ENCODE measurements at regions not wholly inside any gene's neighbourhood (a gene's known extent, or its start where the extent isn't known, plus 50 kb on each side); places are given as distances from the start of the nearest gene placed in this dataset.

DNA sequence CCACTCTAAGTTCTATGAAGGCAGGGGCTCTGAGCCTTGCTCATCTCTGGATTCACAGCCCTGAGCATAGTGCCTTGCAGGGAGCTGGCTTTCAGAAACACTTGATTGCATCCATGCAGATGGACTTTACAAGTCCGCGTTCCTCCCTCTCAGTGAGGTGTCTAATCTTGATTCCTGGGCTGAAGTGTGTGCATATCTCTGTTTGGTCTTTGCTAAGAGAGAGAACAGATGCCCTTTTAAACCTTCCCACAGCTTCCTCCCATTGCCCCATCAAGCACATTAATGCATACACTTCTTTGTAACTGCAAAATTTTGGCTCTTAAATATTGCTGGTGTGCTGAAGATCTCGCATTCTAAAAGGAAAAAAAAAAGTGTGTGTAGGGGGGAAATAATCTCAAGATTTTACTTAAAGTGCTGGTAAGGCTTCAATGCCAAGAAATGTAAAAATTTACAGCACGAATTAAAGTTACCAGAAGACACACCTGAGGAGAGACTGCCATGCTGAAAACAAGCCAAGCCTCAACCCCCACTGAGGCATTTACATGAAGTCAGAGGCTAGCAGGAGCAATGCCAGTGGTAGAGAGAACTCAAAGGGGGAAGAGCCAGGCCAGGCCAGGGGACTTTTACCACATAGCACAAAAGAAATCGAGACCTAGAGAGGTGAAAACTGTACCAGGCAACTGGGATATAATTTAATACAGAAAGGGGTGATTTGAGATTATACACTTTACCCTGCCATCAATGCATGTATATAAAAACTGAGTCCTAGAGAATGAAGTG, 492.1 kb downstream of the SOX6 start:
- TF ChIP-seq, protein P1, sequence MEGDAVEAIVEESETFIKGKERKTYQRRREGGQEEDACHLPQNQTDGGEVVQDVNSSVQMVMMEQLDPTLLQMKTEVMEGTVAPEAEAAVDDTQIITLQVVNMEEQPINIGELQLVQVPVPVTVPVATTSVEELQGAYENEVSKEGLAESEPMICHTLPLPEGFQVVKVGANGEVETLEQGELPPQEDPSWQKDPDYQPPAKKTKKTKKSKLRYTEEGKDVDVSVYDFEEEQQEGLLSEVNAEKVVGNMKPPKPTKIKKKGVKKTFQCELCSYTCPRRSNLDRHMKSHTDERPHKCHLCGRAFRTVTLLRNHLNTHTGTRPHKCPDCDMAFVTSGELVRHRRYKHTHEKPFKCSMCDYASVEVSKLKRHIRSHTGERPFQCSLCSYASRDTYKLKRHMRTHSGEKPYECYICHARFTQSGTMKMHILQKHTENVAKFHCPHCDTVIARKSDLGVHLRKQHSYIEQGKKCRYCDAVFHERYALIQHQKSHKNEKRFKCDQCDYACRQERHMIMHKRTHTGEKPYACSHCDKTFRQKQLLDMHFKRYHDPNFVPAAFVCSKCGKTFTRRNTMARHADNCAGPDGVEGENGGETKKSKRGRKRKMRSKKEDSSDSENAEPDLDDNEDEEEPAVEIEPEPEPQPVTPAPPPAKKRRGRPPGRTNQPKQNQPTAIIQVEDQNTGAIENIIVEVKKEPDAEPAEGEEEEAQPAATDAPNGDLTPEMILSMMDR (conservative IDR thresholded peaks at IDR 0.05) = no peak
- Mint-ChIP-seq H3K27me3 (peaks cover 16% of the 10 kb centered on the region), H3K4me3 (no peak overlapping the region), H3K27ac (no peak overlapping the region), H3K9me3 (peaks cover 6% of the 10 kb centered on the region), H3K4me1 (ENCODE audit: unreplicated experiment) (peaks cover 17% of the 10 kb centered on the region), H3K36me3 (no peaks in the 10 kb centered on the region)
- DNase-seq (ENCODE audit: extremely low spot score, unreplicated experiment) = no peak

GRCh38 chr11:15865212-15865987, 490.9 kb downstream of the SOX6 start:
- Mint-ChIP-seq H3K27me3 (peaks cover 10% of the 10 kb centered on the region), H3K4me3 (no peak overlapping the region), H3K27ac (no peak overlapping the region), H3K4me1 (ENCODE audit: unreplicated experiment) (peaks cover 17% of the 10 kb centered on the region), H3K9me3 (peaks cover 6% of the 10 kb centered on the region), H3K36me3 (no peaks in the 10 kb centered on the region)
- TF ChIP-seq, protein P1 (conservative IDR thresholded peaks at IDR 0.05) = no peak
- no peak for DNase-seq (ENCODE audit: extremely low spot score, unreplicated experiment)

DNA sequence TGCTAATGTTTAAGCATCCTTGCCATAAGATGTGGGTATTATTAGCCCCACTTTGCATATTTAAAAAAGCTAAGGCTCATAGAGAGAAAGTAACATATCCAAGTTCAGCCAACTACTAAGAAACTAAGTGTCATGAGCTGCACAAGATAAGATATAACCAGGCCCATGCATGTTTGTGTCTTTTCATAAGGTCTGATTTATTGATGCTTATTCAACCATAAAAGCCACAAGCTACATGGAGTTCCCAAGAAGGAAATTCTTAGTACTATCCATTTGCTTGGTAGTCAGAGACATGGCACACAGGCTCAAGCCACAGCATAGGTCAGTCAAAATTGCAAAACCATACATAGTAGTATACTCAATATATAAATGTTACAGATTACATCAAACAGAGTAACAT, 488.5 kb downstream of the SOX6 start:
- Mint-ChIP-seq H3K27me3 (peaks cover 11% of the 10 kb centered on the region), H3K36me3 (no peaks in the 10 kb centered on the region), H3K27ac (no peak overlapping the region), H3K9me3 (peaks cover 6% of the 10 kb centered on the region), H3K4me3 (no peak overlapping the region), H3K4me1 (ENCODE audit: unreplicated experiment) (peaks cover 26% of the 10 kb centered on the region)
- DNase-seq (ENCODE audit: extremely low spot score, unreplicated experiment) = no peak
- TF ChIP-seq, protein P1 (conservative IDR thresholded peaks at IDR 0.05) = no peak

- Mint-ChIP-seq H3K4me1 (ENCODE audit: unreplicated experiment) (peaks cover 15% of the 10 kb centered on the region), H3K4me3 (no peak overlapping the region), H3K27me3 (peaks cover 7% of the 10 kb centered on the region), H3K9me3 (peaks cover 12% of the 10 kb centered on the region), H3K36me3 (no peaks in the 10 kb centered on the region), H3K27ac (no peak overlapping the region)
- TF ChIP-seq, protein P1 (conservative IDR thresholded peaks at IDR 0.05) = no peak
- no peak for DNase-seq (ENCODE audit: extremely low spot score, unreplicated experiment)
Measured at GRCh38 chr11:15870911-15871310, 485.4 kb downstream of the SOX6 start.

- H3K4me3 Mint-ChIP-seq = no peak overlapping the region
- H3K36me3 Mint-ChIP-seq = no peaks in the 10 kb centered on the region
- peaks cover 22% of the 10 kb centered on the region for H3K4me1 Mint-ChIP-seq (ENCODE audit: unreplicated experiment)
- no peak for DNase-seq (ENCODE audit: extremely low spot score, unreplicated experiment)
- TF ChIP-seq, protein P1 (conservative IDR thresholded peaks at IDR 0.05) = no peak
- no peak overlapping the region for H3K27ac Mint-ChIP-seq
- peaks cover 8% of the 10 kb centered on the region for H3K9me3 Mint-ChIP-seq
- peaks cover 7% of the 10 kb centered on the region for H3K27me3 Mint-ChIP-seq
Measured at GRCh38 chr11:15871904-15872626, 484.3 kb downstream of the SOX6 start.

Measured in type B pancreatic cell (in vitro differentiated cells).